ENCODE measurements at regions not wholly inside any gene's neighbourhood (a gene's known extent, or its start where the extent isn't known, plus 50 kb on each side); places are given as distances from the start of the nearest gene placed in this dataset.

DNA sequence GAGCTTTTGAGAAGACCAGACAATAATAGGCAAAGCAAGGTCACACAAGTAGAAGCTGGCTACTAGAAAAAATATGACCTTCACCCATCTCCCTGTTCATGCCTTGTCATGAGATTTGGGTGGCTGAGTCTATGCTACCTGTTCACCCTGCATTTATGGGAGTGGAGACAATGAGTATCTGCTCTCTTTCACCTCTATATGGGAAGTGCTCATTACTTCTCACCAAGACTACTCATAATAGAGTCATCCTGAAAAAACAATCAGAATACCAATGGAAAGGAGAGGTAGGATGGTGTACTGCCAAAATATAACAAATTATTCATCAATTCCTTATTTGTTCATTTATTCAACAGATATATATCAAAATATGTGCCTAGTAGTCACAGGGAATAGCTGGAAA is 921.8 kb upstream of the INTU start:
- Histone ChIP-seq H4K20me1 (replicated peaks; ENCODE audit: control insufficient read depth, extremely low read depth, insufficient read depth, low read length) (no peaks in the 10 kb centered on the region), H2AFZ (ENCODE audit: low read depth, low read length) (no peak overlapping the region), H3K27me3 (ENCODE audit: control insufficient read depth in 2 of 2, insufficient read depth in 2 of 2, low read length in 2 of 2) (no peaks in the 10 kb centered on the region), H3K4me1 (ENCODE audit: control insufficient read depth, extremely low read depth, insufficient read depth, low read length) (no peaks in the 10 kb centered on the region), H3K4me2 (ENCODE audit: insufficient read depth, low read length) (no peak overlapping the region), H3K79me2 (ENCODE audit: control insufficient read depth, insufficient read depth, low read length) (no peaks in the 10 kb centered on the region), H3K9me1 (replicated peaks; ENCODE audit: control insufficient read depth, extremely low read depth, insufficient read depth, low read length) (no peaks in the 10 kb centered on the region), H3K36me3 (ENCODE audit: control insufficient read depth in 2 of 2, extremely low read depth in 1 of 2, insufficient read depth in 2 of 2, low read length in 2 of 2) (no peaks in the 10 kb centered on the region), H3K27ac (ENCODE audit: insufficient read depth, low read depth, low read length) (no peak overlapping the region), H3K4me3 (replicated peaks in 1 of 3; ENCODE audit: insufficient read depth in 1 of 3, low read depth in 1 of 3, low read length in 3 of 3) (no peak overlapping the region), H3K9me3 (replicated peaks; ENCODE audit: control insufficient read depth, insufficient read depth, low read length) (no peaks in the 10 kb centered on the region), H3K9ac (replicated peaks; ENCODE audit: extremely low read depth, insufficient read depth, low read length) (no peak overlapping the region)
- ChIA-PET POLR2A (no interaction called here), CTCF (interaction anchor here (1.0 kb wide), 1 partner anchor 757 kb away, joined by 3 read pairs; no protein-coding TSS in a partner anchor)
- intact Hi-C loops (cut with micrococcal nuclease) = no loop called here
- no peak for DNase-seq (ENCODE audit: low read depth, low spot score)
- no peak for FAIRE-seq
- no TSS peak for BruUV-seq (replicated peaks)
- TF ChIP-seq EZH2 (IDR thresholded peaks at IDR 0.05; ENCODE audit: borderline replicate concordance, low read depth, low read length, severe bottlenecking) = no peak
- TF ChIP-seq MYC (IDR thresholded peaks at IDR 0.05; ENCODE audit: low read depth, low read length) = no peak
- no peak for TF ChIP-seq JUN (IDR thresholded peaks at IDR 0.05; ENCODE audit: borderline replicate concordance, insufficient read depth, insufficient read length, low read depth)
- TF ChIP-seq CTCF (IDR thresholded peaks at IDR 0.05; ENCODE audit: extremely low read depth in 1 of 2, insufficient read depth in 1 of 2, low read depth in 1 of 2, low read length in 2 of 2) = no peak
- no peak for TF ChIP-seq MAX (IDR thresholded peaks at IDR 0.05; ENCODE audit: insufficient read depth, insufficient read length)
- no peak for TF ChIP-seq GATA2 (IDR thresholded peaks at IDR 0.05; ENCODE audit: insufficient read depth, insufficient read length, low read depth, low read length)
- no peak for TF ChIP-seq FOS (IDR thresholded peaks at IDR 0.05; ENCODE audit: borderline replicate concordance, insufficient read depth, low read length)
- no peak for TF ChIP-seq POLR2A (IDR thresholded peaks at IDR 0.05; ENCODE audit: low read depth, low read length)
- TF ChIP-seq POLR2AphosphoS5 (IDR thresholded peaks at IDR 0.05; ENCODE audit: insufficient read depth, low read depth, low read length) = no peak
- dilution Hi-C loops (cut with MboI; ENCODE audit: extremely low pct_ligation_motif_present, low sequenced_read_pairs) = no loop called here
